Thyroid gland (tissue), 4 donors: ENCODE measurements at regions not wholly inside any gene's neighbourhood (a gene's known extent, or its start where the extent isn't known, plus 50 kb on each side); places are given as distances from the start of the nearest gene placed in this dataset.

Experiments
- POLR2A ChIP-seq, 2 donors: fragments of 450-650 bp; IDR thresholded peaks; one replicate each; pipeline ENCODE4 v1.6.1; 2017; ENCODE audit warnings: antibody characterized with exemption in 2 of 2, mild to moderate bottlenecking in 2 of 2, moderate library complexity in 1 of 2
- TF ChIP-seq, protein P1 (sequence below), 6 experiments: fragments of 200-600 bp in 3 of 6; fragments of 450-650 bp in 3 of 6; sonication (generic) in 3 of 6; IDR thresholded peaks; one replicate each; pipeline ENCODE4 v1.5.1; 2016 to 2019; ENCODE audit warnings: antibody characterized with exemption in 6 of 6, mild to moderate bottlenecking in 2 of 6, inconsistent platforms in 1 of 6, moderate library complexity in 1 of 6

GRCh38 chr10:21075880-21076279, 178.8 kb upstream of the NEBL start:
- TF ChIP-seq, protein P1, sequence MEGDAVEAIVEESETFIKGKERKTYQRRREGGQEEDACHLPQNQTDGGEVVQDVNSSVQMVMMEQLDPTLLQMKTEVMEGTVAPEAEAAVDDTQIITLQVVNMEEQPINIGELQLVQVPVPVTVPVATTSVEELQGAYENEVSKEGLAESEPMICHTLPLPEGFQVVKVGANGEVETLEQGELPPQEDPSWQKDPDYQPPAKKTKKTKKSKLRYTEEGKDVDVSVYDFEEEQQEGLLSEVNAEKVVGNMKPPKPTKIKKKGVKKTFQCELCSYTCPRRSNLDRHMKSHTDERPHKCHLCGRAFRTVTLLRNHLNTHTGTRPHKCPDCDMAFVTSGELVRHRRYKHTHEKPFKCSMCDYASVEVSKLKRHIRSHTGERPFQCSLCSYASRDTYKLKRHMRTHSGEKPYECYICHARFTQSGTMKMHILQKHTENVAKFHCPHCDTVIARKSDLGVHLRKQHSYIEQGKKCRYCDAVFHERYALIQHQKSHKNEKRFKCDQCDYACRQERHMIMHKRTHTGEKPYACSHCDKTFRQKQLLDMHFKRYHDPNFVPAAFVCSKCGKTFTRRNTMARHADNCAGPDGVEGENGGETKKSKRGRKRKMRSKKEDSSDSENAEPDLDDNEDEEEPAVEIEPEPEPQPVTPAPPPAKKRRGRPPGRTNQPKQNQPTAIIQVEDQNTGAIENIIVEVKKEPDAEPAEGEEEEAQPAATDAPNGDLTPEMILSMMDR (IDR thresholded peaks at IDR 0.05): no peak
- TF ChIP-seq POLR2A (IDR thresholded peaks at IDR 0.05): no peak
